ENCODE measurements at regions not wholly inside any gene's neighbourhood (a gene's known extent, or its start where the extent isn't known, plus 50 kb on each side); places are given as distances from the start of the nearest gene placed in this dataset.

- DNase-seq (ENCODE audit: missing footprints) (no peak), ATAC-seq (no peak)
- intact Hi-C loops (cut with DNase I), result no loop called here
Observed at GRCh38 chr6:11633741-11634509, 96.4 kb downstream of the TMEM170B start.

GRCh38 chr6:11634948-11635347, 97.4 kb downstream of the TMEM170B start:
- no peak for DNase-seq (ENCODE audit: missing footprints)
- intact Hi-C loops (cut with DNase I), result no loop called here
- no peak for ATAC-seq

GRCh38 chr6:11636121-11636520, 98.6 kb downstream of the TMEM170B start:
- ATAC-seq, result no peak
- intact Hi-C loops (cut with DNase I), result no loop called here
- no peak for DNase-seq (ENCODE audit: missing footprints)

GRCh38 chr6:11637266-11637665, 99.7 kb downstream of the TMEM170B start:
- ATAC-seq (no peak), DNase-seq (ENCODE audit: missing footprints) (no peak)
- intact Hi-C loops (cut with DNase I), result no loop called here

- DNase-seq (ENCODE audit: missing footprints) (no peak), ATAC-seq (no peak)
- intact Hi-C loops (cut with DNase I), result no loop called here
Observed at GRCh38 chr6:11639376-11640235, 102.1 kb downstream of the TMEM170B start.

GRCh38 chr6:11640486-11640885, 102.9 kb downstream of the TMEM170B start:
- no peak for ATAC-seq
- intact Hi-C loops (cut with DNase I), result no loop called here
- no peak for DNase-seq (ENCODE audit: missing footprints)

- ATAC-seq (no peak), DNase-seq (ENCODE audit: missing footprints) (no peak)
- intact Hi-C loops (cut with DNase I), result no loop called here
Observed at GRCh38 chr6:11644071-11644470, 106.5 kb downstream of the TMEM170B start.

- no peak for DNase-seq (ENCODE audit: missing footprints)
- no peak for ATAC-seq
- intact Hi-C loops (cut with DNase I), result no loop called here
Observed at GRCh38 chr6:11644601-11645000, 107.1 kb downstream of the TMEM170B start.

- DNase-seq (ENCODE audit: missing footprints) (no peak), ATAC-seq (no peak)
- intact Hi-C loops (cut with DNase I), result no loop called here
Observed at GRCh38 chr6:11645016-11645415, 107.5 kb downstream of the TMEM170B start.

GRCh38 chr6:11648436-11648775, 110.9 kb downstream of the TMEM170B start:
- ATAC-seq (no peak), DNase-seq (ENCODE audit: missing footprints) (no peak)
- intact Hi-C loops (cut with DNase I), result no loop called here

- ATAC-seq (no peak), DNase-seq (ENCODE audit: missing footprints) (no peak)
- intact Hi-C loops (cut with DNase I), result no loop called here
Observed at GRCh38 chr6:11648889-11649288, 111.3 kb downstream of the TMEM170B start.

- ATAC-seq (no peak), DNase-seq (ENCODE audit: missing footprints) (no peak)
- intact Hi-C loops (cut with DNase I), result loop anchor here (1.0 to 5.0 kb wide), 2 partner anchors 41 to 952 kb away; no protein-coding TSS in a partner anchor
Observed at GRCh38 chr6:11650025-11650696, 112.6 kb downstream of the TMEM170B start.

- DNase-seq (ENCODE audit: missing footprints) (no peak), ATAC-seq (no peak)
- intact Hi-C loops (cut with DNase I), result loop anchor here (1.0 to 5.0 kb wide), 2 partner anchors 41 to 952 kb away; no protein-coding TSS in a partner anchor
Observed at GRCh38 chr6:11650711-11651110, 113.2 kb downstream of the TMEM170B start.

- no peak for DNase-seq (ENCODE audit: missing footprints)
- ATAC-seq, result no peak
- intact Hi-C loops (cut with DNase I), result loop anchor here (5.0 kb wide), 1 partner anchor 949 kb away; no protein-coding TSS in a partner anchor
Observed at GRCh38 chr6:11653028-11653583, 115.6 kb downstream of the TMEM170B start.

- ATAC-seq, result no peak
- intact Hi-C loops (cut with DNase I), result loop anchor here (2.0 to 5.0 kb wide), 3 partner anchors 70 to 947 kb away; no protein-coding TSS in a partner anchor
- DNase-seq (ENCODE audit: missing footprints), result no peak
Observed at GRCh38 chr6:11654876-11655275, 117.3 kb downstream of the TMEM170B start.

GRCh38 chr6:11656491-11656890, 118.9 kb downstream of the TMEM170B start:
- intact Hi-C loops (cut with DNase I), result loop anchor here (2.0 to 5.0 kb wide), 2 partner anchors 578 to 631 kb away; no protein-coding TSS in a partner anchor
- ATAC-seq, result no peak
- no peak for DNase-seq (ENCODE audit: missing footprints)

GRCh38 chr6:11659757-11660156, 118.8 kb downstream of the ADTRP start:
- intact Hi-C loops (cut with DNase I), result loop anchor here (5.0 kb wide), 1 partner anchor 628 kb away; no protein-coding TSS in a partner anchor
- ATAC-seq (no peak), DNase-seq (ENCODE audit: missing footprints) (no peak)

GRCh38 chr6:11662323-11662722, 116.3 kb downstream of the ADTRP start:
- ATAC-seq (no peak), DNase-seq (ENCODE audit: missing footprints) (no peak)
- intact Hi-C loops (cut with DNase I), result no loop called here

- ATAC-seq (no peak), DNase-seq (ENCODE audit: missing footprints) (no peak)
- intact Hi-C loops (cut with DNase I), result no loop called here
Observed at GRCh38 chr6:11663519-11663918, 115.1 kb downstream of the ADTRP start.
